GM21723 (cell line): ENCODE measurements at regions not wholly inside any gene's neighbourhood (a gene's known extent, or its start where the extent isn't known, plus 50 kb on each side); places are given as distances from the start of the nearest gene placed in this dataset.

Source experiments
- ATAC-seq: cut with Tn5 transposase; IDR thresholded peaks from one replicate; pipeline ENCODE4 v1.9.1; 2021; ENCODE audit warnings: mild to moderate bottlenecking, moderate library complexity; ENCODE audit not compliant: unreplicated experiment

- ATAC-seq = no peak
These were observed 302.0 kb upstream of the RND3 start for GRCh38 chr2:150789376-150789905.

DNA sequence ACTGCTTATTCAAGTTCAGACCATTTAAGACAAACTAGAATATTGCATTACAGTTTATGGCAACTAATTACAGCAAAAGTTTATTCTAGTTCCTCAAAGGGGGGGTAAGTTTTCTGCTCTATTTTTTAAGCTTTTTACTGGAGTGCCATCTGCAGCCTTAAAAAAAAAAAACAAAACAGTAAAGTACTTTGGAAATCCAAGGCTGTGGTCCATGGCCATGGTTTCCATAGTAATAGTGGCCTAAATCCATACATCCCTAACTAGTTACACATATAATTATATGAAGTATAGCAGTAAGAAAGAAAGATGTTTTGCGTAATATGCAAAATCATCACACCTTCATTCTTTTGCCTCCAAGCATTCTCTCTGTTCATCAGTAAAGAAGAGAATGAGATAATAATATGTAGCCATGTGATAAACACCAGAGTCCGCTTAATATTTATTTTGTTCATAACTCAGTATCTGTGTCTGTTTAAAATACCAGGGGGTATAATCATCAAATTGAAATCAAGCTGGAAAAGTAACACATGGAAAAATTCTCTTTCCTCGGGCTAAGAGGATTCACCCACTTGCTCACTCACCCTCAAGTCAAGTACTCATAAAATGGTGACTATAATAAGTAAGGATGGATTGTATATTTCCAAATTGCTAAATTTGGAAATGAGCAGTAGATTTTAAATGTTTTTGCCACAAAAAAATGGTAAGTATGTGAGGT is 301.1 kb upstream of the RND3 start:
- ATAC-seq = no peak

DNA sequence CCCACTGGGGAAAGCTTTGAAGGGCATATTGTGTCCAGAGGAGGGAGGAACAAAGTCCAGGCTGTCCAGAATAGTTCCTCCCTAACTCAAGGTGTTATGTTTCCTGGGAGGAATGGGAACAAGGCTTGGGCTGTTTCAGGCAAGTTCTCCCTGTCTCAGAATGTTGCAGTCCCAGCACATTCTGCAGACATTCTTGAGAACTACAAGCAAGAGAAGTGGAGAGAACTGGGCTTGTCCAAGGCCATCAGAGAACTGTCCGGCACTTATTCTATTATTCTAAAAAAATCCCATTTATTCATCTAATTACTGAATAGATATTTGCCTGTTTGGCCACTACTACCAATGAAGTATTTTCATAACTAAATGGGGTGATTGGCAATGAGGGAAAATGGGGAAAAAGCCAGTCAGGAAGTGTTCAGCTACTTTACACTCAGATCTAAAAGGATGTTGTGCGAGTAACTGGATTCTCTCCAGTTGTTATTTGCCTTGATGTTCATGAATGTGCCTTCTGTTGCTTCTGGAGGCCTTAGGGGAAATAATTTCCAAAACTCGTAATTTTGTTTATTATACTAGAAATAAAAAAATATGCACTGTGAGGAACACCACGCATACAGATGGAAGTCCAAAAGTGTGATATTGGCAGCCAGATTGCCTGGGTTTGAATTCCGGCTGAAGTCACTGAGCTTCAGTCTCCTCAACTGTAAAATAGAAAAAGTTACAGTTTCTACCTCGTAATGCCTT is 300.1 kb upstream of the RND3 start:
- no peak for ATAC-seq

DNA sequence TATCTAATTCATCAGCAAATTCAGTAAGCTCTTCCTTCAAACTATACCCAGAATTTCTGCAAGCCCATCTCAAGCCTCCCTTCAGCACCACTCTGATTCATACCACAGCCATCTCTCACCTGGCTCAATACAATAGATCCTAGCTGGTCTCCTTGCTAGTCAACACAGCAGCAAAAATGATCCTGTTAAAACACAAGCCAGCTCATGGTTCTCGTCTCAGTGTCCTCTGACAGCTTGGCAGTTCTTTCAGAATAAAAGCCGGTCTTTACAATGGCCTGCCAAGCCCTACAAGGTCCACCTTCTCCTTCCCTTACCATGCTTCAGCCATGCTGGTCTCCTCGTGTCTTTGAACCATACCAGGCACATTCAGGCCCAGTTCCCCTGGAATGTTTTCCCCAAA is 296.9 kb upstream of the RND3 start:
- no peak for ATAC-seq

- ATAC-seq = no peak
These were observed 296.4 kb upstream of the RND3 start for GRCh38 chr2:150783896-150784295.

GRCh38 chr2:150783015-150783414 is 295.5 kb upstream of the RND3 start:
- ATAC-seq = no peak

DNA sequence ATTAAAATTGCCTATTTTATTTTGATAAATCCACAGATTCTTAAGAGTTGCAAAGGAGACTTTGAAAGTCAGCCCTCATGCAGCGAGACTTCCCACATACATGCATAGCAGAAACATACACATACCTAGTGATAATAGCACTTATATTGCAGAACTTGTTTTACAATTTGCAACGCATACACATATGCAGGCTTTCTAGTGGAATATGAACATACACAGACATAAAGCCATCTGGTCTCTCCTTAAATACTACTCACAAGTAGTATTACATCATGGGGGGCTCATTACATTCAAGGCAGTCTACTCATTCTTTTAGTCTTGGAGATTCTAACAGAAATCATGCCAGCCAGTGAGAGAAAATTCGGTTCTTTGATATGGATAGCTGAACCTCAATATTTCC is 295.1 kb upstream of the RND3 start:
- ATAC-seq = no peak

DNA sequence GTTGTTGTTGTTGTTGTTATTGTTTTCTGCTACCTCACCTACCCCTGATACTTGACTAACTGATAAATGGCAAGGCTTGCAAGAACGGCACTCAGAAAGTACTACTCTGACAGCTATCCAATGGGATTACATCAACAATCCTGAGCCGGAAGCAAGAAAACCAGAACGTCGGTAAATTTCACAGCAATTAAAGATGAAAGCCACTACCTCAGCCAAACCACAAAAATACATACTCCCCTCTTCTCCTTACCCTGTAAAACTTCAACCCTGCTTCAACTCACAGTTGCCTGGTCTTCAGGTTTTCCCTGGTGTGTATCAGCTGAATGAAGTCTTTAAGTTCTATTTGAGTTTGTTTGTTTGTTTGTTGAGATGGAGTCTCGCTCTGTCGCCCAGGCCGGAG is 293.7 kb upstream of the RND3 start:
- ATAC-seq = no peak

DNA sequence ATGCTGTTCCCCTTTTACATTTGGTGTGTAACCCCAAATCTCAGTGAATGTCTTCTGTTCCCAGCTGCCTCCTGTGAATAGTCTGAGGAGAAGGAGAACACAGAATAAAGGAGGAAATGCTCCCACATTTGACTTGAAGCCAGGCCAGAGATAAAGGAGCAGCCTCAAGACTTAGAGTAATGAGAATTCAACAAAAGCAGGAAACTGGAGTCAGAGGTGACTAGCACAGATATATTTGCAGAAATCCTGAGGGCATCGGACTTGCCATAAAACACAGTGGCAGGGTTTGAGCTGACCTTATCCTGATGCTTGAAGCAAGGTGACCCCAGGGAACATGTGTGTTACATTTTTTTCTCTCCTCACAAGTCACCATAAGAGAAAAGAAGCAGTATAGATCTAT is 291.4 kb upstream of the RND3 start:
- ATAC-seq = no peak

- no peak for ATAC-seq
These were observed 282.0 kb upstream of the RND3 start for GRCh38 chr2:150769421-150769820.

- ATAC-seq = no peak
These were observed 280.7 kb upstream of the RND3 start for GRCh38 chr2:150767991-150768746.

DNA sequence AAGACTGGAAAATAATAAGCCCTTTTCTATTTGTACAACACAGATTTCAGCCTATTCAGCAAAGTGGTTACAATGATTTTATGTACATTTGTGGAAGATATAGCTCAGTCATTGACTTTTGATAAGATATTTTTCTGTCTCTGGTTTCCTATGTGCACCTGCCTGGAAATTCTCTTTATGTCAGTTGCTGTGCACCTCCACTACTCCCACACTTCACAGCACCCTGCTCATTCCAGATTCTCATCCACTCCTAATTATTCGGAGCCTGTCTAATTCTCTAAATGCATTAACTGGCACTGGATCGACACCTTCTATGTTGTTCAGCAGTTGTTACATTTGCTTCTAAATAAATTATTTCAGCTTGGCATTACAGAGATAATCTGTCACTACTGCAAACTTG is 275.1 kb upstream of the RND3 start:
- no peak for ATAC-seq

GRCh38 chr2:150759531-150759930 is 272.1 kb upstream of the RND3 start:
- ATAC-seq = no peak

- ATAC-seq = no peak
These were observed 271.6 kb upstream of the RND3 start for GRCh38 chr2:150759106-150759505.

GRCh38 chr2:150752229-150752628 is 264.8 kb upstream of the RND3 start:
- ATAC-seq = no peak

DNA sequence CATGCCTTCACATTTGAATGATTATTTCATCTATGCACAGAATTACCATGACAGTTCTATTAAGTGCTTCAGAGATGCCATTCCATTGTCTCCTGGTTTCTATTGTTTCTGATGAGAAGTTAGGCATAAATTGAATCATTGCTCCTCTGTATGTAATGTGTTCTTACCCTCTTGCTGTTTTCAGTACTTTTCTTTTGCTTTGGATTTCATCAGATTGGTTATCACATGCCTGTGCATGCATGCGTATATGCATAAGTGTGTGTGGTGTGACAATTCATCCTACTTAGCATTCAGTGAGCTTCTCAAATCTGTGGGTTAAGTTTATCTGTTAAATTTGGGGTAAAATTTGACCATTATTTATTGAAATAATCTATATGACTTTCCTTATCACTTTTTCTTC is 263.3 kb upstream of the RND3 start:
- ATAC-seq = no peak

- ATAC-seq = no peak
These were observed 254.6 kb upstream of the RND3 start for GRCh38 chr2:150742094-150742493.

DNA sequence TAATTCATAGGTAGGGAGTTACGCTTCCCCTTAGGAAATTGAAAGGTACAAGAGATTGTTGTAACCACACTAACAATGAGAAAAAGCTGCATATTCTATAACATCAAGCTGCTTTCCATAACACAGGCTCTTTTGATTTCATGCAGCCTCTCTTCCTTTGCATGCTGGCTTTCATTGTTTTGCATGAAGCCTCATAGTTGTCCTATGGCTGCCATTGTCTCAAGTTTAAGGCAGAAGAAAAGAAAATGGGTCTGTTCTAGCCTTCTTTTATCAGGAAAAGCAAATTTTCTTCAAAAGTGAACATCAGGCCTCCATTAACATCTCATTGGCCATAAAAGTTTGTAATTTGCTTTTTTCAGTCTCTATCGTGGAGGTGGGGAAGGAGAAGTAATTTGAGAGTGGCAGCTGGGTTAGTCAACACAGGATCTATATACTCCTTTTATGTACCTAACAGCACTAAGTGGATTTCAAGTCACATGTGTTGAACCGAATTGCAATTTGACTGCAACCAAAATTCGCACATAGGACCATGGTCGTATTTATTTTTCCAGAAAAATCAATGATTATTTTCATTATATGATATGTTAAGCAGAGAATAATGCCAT is 248.5 kb upstream of the RND3 start:
- no peak for ATAC-seq

DNA sequence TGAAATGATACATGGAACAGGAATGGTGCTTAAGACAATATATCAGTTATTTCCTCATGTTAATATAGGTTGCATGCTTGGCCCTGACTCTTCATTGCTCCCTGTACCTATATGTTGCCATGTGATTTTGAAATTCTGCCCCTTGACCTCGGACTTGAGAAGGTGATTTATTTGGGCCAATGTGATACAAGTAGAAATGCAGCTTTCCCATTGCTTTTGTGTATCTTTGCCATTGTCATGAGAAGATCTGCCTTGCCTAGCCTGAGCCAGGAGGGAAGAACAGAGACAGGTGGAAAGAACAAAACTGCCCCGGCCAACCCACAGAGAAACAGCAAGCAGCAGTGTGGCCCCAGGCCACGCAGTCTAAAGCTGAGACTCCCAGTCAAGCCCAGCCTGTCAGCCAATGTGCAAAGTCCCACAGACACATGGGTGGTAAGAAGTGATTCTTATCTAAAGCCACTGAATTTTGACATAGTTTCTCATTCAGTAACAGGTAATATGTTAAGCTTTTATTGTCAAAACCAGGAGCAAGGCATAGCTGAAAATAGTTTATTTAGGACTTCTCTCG is 245.7 kb upstream of the RND3 start:
- no peak for ATAC-seq

GRCh38 chr2:150732491-150732890 is 245.0 kb upstream of the RND3 start:
- ATAC-seq = no peak

GRCh38 chr2:150732064-150732463 is 244.6 kb upstream of the RND3 start:
- ATAC-seq = no peak
